ENCODE measurements at regions not wholly inside any gene's neighbourhood (a gene's known extent, or its start where the extent isn't known, plus 50 kb on each side); places are given as distances from the start of the nearest gene placed in this dataset.

DNA sequence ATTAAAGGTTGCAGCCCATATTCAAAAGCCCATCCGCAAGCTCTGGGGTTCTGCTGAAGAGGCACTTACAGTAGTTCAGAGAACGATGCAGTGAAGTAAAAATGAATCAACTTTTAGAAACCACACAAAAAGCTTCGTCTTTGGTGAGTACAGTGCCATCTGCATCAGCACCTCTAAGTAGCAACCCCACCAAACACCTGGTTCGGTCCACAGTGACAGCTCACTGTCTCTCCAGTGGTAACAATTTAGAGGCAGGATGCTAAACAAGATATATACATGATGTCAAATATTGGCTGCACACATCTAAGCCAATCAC, 275.4 kb upstream of the TCF4 start:
- DNase-seq: no peak
- H3K9me3 ChIP-seq: no peaks in the 10 kb centered on the region
- H3K27me3 ChIP-seq: no peaks in the 10 kb centered on the region
- WGBS, 2 donors: 77 to 81% methylated on average over 4 of the region's 4 CpGs
- no peak overlapping the region for H3K4me3 ChIP-seq
- H3K4me1 ChIP-seq: peaks cover 0 to 10% (median 0%) of the 10 kb centered on the region in 4 donors
- TF ChIP-seq EP300 (IDR thresholded peaks at IDR 0.05): no peak
- TF ChIP-seq POLR2A (IDR thresholded peaks at IDR 0.05): no peak
- no peak for TF ChIP-seq POLR2AphosphoS5 (IDR thresholded peaks at IDR 0.05)
- H3K36me3 ChIP-seq: no peaks in the 10 kb centered on the region
- intact Hi-C loops (cut with DNase I): loop anchor here (10.0 kb wide), 1 partner anchor 459 kb away; no protein-coding TSS in a partner anchor
- peak overlapping the region in 3 of 4 donors; percentile 4 to 43 (median 28) for H3K27ac ChIP-seq

- TF ChIP-seq POLR2A (IDR thresholded peaks at IDR 0.05): no peak
- no peak for TF ChIP-seq EP300 (IDR thresholded peaks at IDR 0.05)
- TF ChIP-seq POLR2AphosphoS5 (IDR thresholded peaks at IDR 0.05): no peak
- TF ChIP-seq, protein P1, sequence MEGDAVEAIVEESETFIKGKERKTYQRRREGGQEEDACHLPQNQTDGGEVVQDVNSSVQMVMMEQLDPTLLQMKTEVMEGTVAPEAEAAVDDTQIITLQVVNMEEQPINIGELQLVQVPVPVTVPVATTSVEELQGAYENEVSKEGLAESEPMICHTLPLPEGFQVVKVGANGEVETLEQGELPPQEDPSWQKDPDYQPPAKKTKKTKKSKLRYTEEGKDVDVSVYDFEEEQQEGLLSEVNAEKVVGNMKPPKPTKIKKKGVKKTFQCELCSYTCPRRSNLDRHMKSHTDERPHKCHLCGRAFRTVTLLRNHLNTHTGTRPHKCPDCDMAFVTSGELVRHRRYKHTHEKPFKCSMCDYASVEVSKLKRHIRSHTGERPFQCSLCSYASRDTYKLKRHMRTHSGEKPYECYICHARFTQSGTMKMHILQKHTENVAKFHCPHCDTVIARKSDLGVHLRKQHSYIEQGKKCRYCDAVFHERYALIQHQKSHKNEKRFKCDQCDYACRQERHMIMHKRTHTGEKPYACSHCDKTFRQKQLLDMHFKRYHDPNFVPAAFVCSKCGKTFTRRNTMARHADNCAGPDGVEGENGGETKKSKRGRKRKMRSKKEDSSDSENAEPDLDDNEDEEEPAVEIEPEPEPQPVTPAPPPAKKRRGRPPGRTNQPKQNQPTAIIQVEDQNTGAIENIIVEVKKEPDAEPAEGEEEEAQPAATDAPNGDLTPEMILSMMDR (IDR thresholded peaks at IDR 0.05): no peak
- Histone ChIP-seq H3K27ac (peak overlapping the region in 1 of 4 donors; percentile 43), H3K9me3 (no peaks in the 10 kb centered on the region), H3K27me3 (no peaks in the 10 kb centered on the region), H3K36me3 (no peaks in the 10 kb centered on the region), H3K4me3 (no peak overlapping the region), H3K4me1 (peaks cover 0 to 10% (median 0%) of the 10 kb centered on the region in 4 donors)
- 85 to 88% methylated on average over 20 of the region's 20 CpGs for WGBS, 2 donors
- intact Hi-C loops (cut with DNase I): loop anchor here (10.0 kb wide), 1 partner anchor 458 kb away; no protein-coding TSS in a partner anchor
- no peak for DNase-seq
Measured at GRCh38 chr18:55862693-55863390, 274.9 kb upstream of the TCF4 start.

DNA sequence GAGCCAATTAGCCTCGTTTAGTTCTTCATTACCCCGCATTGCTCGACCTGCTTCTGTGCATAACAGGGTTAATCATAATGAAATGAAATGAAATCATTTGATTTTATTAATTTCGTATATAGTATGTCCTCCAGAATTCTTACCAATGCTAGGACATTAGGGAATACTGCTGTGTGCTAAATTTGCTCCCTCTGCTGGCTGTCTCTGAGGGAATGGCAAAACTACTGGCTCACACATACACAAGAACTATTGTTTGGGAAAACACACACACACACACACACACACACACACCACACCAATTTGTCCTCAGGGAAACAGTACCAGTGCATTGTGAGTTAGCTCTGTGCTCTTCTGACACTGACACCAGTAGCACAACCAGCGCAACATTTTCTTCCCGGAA, 273.3 kb upstream of the TCF4 start:
- Histone ChIP-seq H3K27me3 (no peaks in the 10 kb centered on the region), H3K4me3 (no peak overlapping the region), H3K36me3 (no peaks in the 10 kb centered on the region), H3K4me1 (peaks cover 0 to 13% (median 1%) of the 10 kb centered on the region in 4 donors), H3K27ac (no peak overlapping the region), H3K9me3 (no peaks in the 10 kb centered on the region)
- WGBS, 2 donors: 71 to 80% methylated on average over 6 of the region's 6 CpGs
- TF ChIP-seq POLR2AphosphoS5 (IDR thresholded peaks at IDR 0.05) (no peak), POLR2A (IDR thresholded peaks at IDR 0.05) (no peak), EP300 (IDR thresholded peaks at IDR 0.05) (no peak)
- TF ChIP-seq, protein P1 (IDR thresholded peaks at IDR 0.05): peak in 1 of 4 experiments; percentile 19
- DNase-seq: no peak
- intact Hi-C loops (cut with DNase I): loop anchor here (10.0 kb wide), 1 partner anchor 456 kb away; no protein-coding TSS in a partner anchor

DNA sequence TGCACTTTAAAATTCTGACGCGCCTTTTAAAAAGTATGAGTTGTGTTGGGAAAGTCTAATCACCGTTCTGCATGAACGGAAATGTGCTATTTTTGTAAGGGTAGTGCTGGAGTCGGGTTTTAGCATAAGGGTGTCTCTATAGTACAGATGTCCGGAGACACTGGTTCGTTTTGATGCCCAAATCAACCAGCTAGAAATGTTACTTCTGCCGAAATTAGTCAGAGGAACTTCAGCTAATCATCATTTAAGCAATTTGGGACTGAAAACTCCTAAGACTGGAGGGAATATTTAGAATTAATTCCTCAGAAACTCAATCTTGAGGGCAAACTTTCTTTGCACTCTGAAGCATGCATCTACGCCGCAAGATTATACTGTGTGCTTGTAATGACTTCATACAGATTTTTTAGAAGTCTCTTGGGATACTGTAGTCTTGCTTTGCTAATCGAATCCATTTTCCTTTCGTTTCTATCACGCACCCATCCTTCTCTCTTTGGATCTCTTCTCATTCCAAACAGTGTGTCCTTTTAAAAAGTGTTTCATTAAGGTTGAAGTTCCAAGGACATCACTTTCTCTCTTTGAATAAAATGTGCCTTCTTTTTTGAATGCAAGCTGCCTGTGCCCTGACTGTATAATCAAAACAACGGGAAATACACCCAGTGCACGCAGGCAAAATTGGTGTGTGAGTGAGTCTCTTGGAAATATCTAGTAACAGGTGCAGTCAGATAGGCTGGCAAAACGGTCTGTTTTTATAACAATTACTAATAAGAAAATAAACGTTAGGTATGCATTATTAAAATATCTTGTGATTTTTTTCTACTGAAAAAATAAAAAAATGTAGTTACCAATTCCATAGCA, 270.9 kb upstream of the TCF4 start:
- 76 to 78% methylated on average over 17 of the region's 17 CpGs for WGBS, 2 donors
- intact Hi-C loops (cut with DNase I): no loop called here

More for the DNA sequence above, 270.9 kb upstream of the TCF4 start:
- no peaks in the 10 kb centered on the region for H3K36me3 ChIP-seq
- H3K27ac ChIP-seq: no peak overlapping the region
- no peaks in the 10 kb centered on the region for H3K27me3 ChIP-seq
- TF ChIP-seq POLR2A (IDR thresholded peaks at IDR 0.05) (no peak), POLR2AphosphoS5 (IDR thresholded peaks at IDR 0.05) (no peak), EP300 (IDR thresholded peaks at IDR 0.05) (no peak)
- TF ChIP-seq, protein P1 (IDR thresholded peaks at IDR 0.05): no peak
- no peaks in the 10 kb centered on the region for H3K9me3 ChIP-seq
- H3K4me3 ChIP-seq: peak overlapping the region in 2 of 4 donors; percentile 2 to 20
- DNase-seq: no peak
- H3K4me1 ChIP-seq: peaks cover 0 to 15% (median 5%) of the 10 kb centered on the region in 4 donors

All from sigmoid colon (tissue), 6 donors.